Lower leg skin (tissue), 3 donors: ENCODE measurements at regions not wholly inside any gene's neighbourhood (a gene's known extent, or its start where the extent isn't known, plus 50 kb on each side); places are given as distances from the start of the nearest gene placed in this dataset.

Source experiments
- POLR2A ChIP-seq, 2 donors: fragments of 450-650 bp; IDR thresholded peaks; one replicate each; pipeline ENCODE4 v1.6.1; 2016 to 2017; ENCODE audit warnings: antibody characterized with exemption in 2 of 2, mild to moderate bottlenecking in 1 of 2, moderate library complexity in 1 of 2
- TF ChIP-seq, protein P1 (sequence below), 3 donors: fragments of 450-650 bp; IDR thresholded peaks; one replicate each; pipeline ENCODE4 v1.5.1; 2016; ENCODE audit warnings: antibody characterized with exemption in 3 of 3, mild to moderate bottlenecking in 3 of 3, moderate library complexity in 2 of 3

DNA sequence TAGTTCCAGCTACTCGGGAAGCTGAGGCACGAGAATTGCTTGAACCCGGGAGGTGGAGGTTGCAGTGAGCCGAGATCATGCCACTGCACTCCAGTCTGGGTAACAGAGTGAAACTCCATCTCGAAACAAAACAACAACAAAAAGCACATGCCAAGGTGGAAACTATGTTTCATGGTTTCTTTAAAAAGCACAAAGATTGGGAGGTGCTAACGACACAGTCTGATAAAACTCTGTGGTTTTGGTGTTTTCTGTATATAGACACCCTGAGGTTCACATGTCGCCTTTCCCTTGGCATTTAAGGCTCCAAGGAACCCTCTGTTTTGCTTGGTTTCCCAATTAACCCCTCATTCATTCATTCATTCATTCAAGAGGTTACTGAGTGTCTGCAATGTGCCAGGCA lies 253.4 kb upstream of the SULF2 start:
- no peak for TF ChIP-seq POLR2A (IDR thresholded peaks at IDR 0.05)
- TF ChIP-seq, protein P1, sequence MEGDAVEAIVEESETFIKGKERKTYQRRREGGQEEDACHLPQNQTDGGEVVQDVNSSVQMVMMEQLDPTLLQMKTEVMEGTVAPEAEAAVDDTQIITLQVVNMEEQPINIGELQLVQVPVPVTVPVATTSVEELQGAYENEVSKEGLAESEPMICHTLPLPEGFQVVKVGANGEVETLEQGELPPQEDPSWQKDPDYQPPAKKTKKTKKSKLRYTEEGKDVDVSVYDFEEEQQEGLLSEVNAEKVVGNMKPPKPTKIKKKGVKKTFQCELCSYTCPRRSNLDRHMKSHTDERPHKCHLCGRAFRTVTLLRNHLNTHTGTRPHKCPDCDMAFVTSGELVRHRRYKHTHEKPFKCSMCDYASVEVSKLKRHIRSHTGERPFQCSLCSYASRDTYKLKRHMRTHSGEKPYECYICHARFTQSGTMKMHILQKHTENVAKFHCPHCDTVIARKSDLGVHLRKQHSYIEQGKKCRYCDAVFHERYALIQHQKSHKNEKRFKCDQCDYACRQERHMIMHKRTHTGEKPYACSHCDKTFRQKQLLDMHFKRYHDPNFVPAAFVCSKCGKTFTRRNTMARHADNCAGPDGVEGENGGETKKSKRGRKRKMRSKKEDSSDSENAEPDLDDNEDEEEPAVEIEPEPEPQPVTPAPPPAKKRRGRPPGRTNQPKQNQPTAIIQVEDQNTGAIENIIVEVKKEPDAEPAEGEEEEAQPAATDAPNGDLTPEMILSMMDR (IDR thresholded peaks at IDR 0.05), result no peak
